ENCODE measurements at regions not wholly inside any gene's neighbourhood (a gene's known extent, or its start where the extent isn't known, plus 50 kb on each side); places are given as distances from the start of the nearest gene placed in this dataset.

- Histone ChIP-seq H3K27ac (ENCODE audit: low read depth in 2 of 2, low read length in 1 of 2) (no peak overlapping the region), H3K27me3 (ENCODE audit: insufficient read depth) (no peaks in the 10 kb centered on the region), H3K9me2 (no peaks in the 10 kb centered on the region), H3K9me3 (no peaks in the 10 kb centered on the region), H4K20me1 (ENCODE audit: insufficient read depth) (no peaks in the 10 kb centered on the region), H3K36me3 (replicated peaks in 1 of 2; ENCODE audit: control insufficient read depth in 1 of 2, insufficient read depth in 2 of 2, low read length in 1 of 2) (no peaks in the 10 kb centered on the region), H3K4me2 (no peak overlapping the region), H3K4me1 (ENCODE audit: control insufficient read depth in 1 of 2, insufficient read depth in 2 of 2, low read depth in 1 of 2, low read length in 1 of 2) (peaks cover 0 to 6% of the 10 kb centered on the region in 2 experiments; a peak in 1 of 4 replicates), H3K9ac (no peak overlapping the region), H3K79me2 (ENCODE audit: insufficient read depth) (no peaks in the 10 kb centered on the region), H3F3A (replicated peaks; ENCODE audit: insufficient read depth) (no peaks in the 10 kb centered on the region), H2AFZ (ENCODE audit: low read depth) (no peak overlapping the region), H3K4me3 (ENCODE audit: low read depth in 2 of 2, low read length in 1 of 2) (no peak overlapping the region)
- ChIA-PET CTCF (no interaction called here), POLR2A (no interaction called here)
- no peak for DNase-seq
- TF ChIP-seq USF2 (IDR thresholded peaks at IDR 0.05; ENCODE audit: borderline replicate concordance, low read depth, low read length) (no peak), POLR2AphosphoS5 (IDR thresholded peaks at IDR 0.05; ENCODE audit: low read depth, low read length) (no peak), IRF3 (IDR thresholded peaks at IDR 0.05; ENCODE audit: low read depth, low read length) (no peak), FOXM1 (IDR thresholded peaks at IDR 0.05; ENCODE audit: low read depth) (no peak), RFX5 (IDR thresholded peaks at IDR 0.05; ENCODE audit: low read length) (no peak), FOSL2 (IDR thresholded peaks at IDR 0.05; ENCODE audit: borderline replicate concordance, low read depth) (no peak), RXRA (IDR thresholded peaks at IDR 0.05; ENCODE audit: borderline replicate concordance, low read depth) (no peak), SIN3A (IDR thresholded peaks at IDR 0.05; ENCODE audit: borderline replicate concordance, low read depth, low read length) (no peak), YY1 (IDR thresholded peaks at IDR 0.05; ENCODE audit: low read depth) (no peak), RCOR1 (IDR thresholded peaks at IDR 0.05; ENCODE audit: low read length) (no peak), EP300 (IDR thresholded peaks at IDR 0.05; ENCODE audit: borderline replicate concordance in 1 of 2, low read depth in 1 of 2, low read length in 1 of 2) (no peak), CHD2 (IDR thresholded peaks at IDR 0.05; ENCODE audit: low read length, partially characterized antibody) (no peak), NRF1 (IDR thresholded peaks at IDR 0.05; ENCODE audit: low read depth, low read length) (no peak), FOXJ3 (CRISPR knock-in tag; IDR thresholded peaks at IDR 0.05) (no peak), TAF1 (IDR thresholded peaks at IDR 0.05; ENCODE audit: borderline replicate concordance, low read depth, low read length) (no peak), JUND (IDR thresholded peaks at IDR 0.05) (no peak)
- WGBS (ENCODE audit: low lambda C conversion rate) = 46% methylated on average over 10 of the region's 10 CpGs
Measured at GRCh38 chr10:125554016-125554703, 128.8 kb downstream of the TEX36 start.

DNA sequence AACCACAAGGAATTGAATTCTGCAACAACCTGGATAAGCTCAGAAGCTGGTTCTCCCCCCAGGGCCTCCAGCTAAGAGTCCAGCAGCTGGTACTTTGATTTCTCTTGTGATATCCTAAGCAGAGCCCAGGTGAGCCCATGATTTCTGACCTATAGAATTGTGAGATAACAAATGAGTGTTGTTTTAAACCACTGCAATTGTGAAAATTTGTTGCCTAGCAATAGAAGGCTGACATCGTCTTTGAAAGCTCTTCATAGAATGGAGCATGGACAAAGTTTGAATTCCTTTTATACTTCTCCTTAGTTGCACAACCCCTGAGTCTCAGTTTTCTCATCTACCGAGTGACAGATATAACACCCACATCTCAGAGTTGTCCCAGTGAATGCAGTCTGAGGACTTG lies 129.9 kb downstream of the TEX36 start:
- Histone ChIP-seq H3K9me2 (no peaks in the 10 kb centered on the region), H3K4me3 (ENCODE audit: low read depth in 2 of 2, low read length in 1 of 2) (no peak overlapping the region), H3K4me1 (ENCODE audit: control insufficient read depth in 1 of 2, insufficient read depth in 2 of 2, low read depth in 1 of 2, low read length in 1 of 2) (peaks cover 0 to 6% of the 10 kb centered on the region in 2 experiments; a peak in 1 of 4 replicates), H4K20me1 (ENCODE audit: insufficient read depth) (no peaks in the 10 kb centered on the region), H3K9ac (no peak overlapping the region), H3K4me2 (no peak overlapping the region), H3K27me3 (ENCODE audit: insufficient read depth) (no peaks in the 10 kb centered on the region), H3K79me2 (ENCODE audit: insufficient read depth) (no peaks in the 10 kb centered on the region), H3K9me3 (no peaks in the 10 kb centered on the region), H3K36me3 (replicated peaks in 1 of 2; ENCODE audit: control insufficient read depth in 1 of 2, insufficient read depth in 2 of 2, low read length in 1 of 2) (no peaks in the 10 kb centered on the region), H3K27ac (ENCODE audit: low read depth in 2 of 2, low read length in 1 of 2) (no peak overlapping the region), H2AFZ (ENCODE audit: low read depth) (no peak overlapping the region), H3F3A (replicated peaks; ENCODE audit: insufficient read depth) (no peaks in the 10 kb centered on the region)
- 30% methylated on average over 2 of the region's 2 CpGs for WGBS (ENCODE audit: low lambda C conversion rate)
- TF ChIP-seq NFIC (IDR thresholded peaks at IDR 0.05; ENCODE audit: borderline replicate concordance) (no peak), SIN3A (IDR thresholded peaks at IDR 0.05; ENCODE audit: borderline replicate concordance, low read depth, low read length) (no peak)
- no peak for DNase-seq
- POLR2A ChIA-PET = no interaction called here
- CTCF ChIA-PET = interaction anchor here (0.7 to 1.1 kb wide), 2 partner anchors 12 to 23 kb away, joined by 3 read pairs; no protein-coding TSS in a partner anchor

Data from SK-N-SH (cell line).